HG03039 (cell line): ENCODE measurements at regions not wholly inside any gene's neighbourhood (a gene's known extent, or its start where the extent isn't known, plus 50 kb on each side); places are given as distances from the start of the nearest gene placed in this dataset.

Experiments
- ATAC-seq: cut with Tn5 transposase; IDR thresholded peaks from one replicate; pipeline ENCODE4 v1.9.1; 2021; ENCODE audit warnings: mild to moderate bottlenecking, moderate library complexity; ENCODE audit not compliant: unreplicated experiment

GRCh38 chr18:64663086-64663485, 514.2 kb upstream of the LINC00305 start:
- ATAC-seq: no peak

DNA sequence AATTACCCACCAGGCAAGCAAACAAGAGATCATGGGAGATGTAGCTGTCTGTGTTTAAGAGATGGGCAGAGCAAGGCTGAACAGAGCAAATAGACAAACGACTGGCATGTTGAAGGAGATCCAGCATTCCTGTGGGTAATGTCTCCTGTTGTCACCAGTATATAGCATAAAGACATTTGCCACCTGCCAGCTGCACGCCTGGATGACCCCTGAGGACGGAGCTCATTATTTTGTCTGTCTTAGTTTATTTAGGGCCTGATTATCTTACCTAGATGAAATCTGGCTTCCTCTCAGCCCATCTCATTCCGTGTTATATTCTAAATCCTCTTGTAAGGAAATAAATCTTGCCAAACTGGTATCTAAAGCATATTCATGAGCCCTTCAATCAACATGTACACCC, 510.3 kb upstream of the LINC00305 start:
- ATAC-seq: no peak

- ATAC-seq: no peak
Observed at GRCh38 chr18:64653068-64653467, 504.2 kb upstream of the LINC00305 start.

GRCh38 chr18:64650068-64650467, 501.2 kb upstream of the LINC00305 start:
- ATAC-seq: no peak

DNA sequence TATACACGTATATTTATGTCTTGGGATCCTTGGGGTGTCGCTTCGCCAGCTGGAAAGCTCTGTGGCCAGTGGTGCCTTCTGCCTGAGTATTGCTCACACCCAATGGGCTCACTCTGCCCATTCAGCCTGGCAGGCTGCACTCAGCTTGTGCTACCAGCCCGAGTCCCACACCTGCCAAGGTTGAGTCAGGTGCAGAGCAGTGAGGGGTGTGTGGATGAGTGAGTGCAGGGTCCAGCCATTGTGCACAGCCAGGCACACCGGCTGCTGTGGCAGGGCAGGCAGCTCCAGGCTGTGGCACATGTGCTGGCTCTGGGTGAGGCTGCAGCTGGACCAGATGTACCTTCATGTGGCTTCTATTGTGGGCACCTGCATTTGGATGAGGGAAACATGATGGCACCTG, 496.9 kb upstream of the LINC00305 start:
- no peak for ATAC-seq

DNA sequence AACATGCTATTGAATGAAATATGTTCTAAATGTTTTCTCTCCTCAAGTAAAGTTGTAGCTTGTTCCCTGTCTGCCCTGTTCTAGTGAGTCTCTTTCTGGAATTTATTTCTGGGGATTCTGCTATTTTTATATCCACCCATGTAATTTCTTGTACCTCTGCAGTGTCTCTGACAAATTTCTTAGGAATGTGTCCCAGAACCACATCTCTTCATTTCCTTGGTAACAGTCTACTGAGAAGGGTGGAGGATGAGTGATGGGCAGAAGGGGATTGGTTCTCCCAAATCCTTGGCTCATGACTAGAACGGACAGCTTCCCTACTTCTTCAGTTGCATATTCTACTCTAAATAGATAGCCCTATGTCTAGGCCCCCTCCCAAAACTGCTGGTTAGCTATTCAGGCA, 490.6 kb upstream of the LINC00305 start:
- ATAC-seq: no peak

- no peak for ATAC-seq
Observed at GRCh38 chr18:64620971-64621560, 472.2 kb upstream of the LINC00305 start.

GRCh38 chr18:64618390-64618789, 469.5 kb upstream of the LINC00305 start:
- no peak for ATAC-seq

GRCh38 chr18:64615021-64615420, 466.1 kb upstream of the LINC00305 start:
- ATAC-seq: no peak

- no peak for ATAC-seq
Observed at GRCh38 chr18:64614446-64614845, 465.6 kb upstream of the LINC00305 start.

GRCh38 chr18:64592246-64592645, 443.4 kb upstream of the LINC00305 start:
- no peak for ATAC-seq

DNA sequence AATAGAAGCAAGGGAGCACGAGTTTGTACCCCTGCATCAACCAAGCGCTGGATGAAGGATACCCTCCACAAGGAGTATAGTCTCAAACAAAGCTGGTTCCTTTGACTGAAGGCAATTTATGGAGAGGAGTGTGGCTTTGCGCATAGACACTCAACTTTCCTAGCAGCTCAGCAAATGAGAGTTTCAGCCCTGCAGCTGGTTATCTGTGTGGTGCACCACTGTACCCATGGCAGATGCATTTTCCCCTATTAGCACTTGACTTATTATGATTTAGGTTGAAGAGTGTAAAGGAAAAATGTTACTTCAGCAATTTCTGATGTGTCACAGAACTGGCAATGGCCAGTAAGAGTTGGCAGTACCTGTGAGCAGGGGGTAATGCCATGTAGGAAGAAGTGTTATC, 440.1 kb upstream of the LINC00305 start:
- no peak for ATAC-seq

DNA sequence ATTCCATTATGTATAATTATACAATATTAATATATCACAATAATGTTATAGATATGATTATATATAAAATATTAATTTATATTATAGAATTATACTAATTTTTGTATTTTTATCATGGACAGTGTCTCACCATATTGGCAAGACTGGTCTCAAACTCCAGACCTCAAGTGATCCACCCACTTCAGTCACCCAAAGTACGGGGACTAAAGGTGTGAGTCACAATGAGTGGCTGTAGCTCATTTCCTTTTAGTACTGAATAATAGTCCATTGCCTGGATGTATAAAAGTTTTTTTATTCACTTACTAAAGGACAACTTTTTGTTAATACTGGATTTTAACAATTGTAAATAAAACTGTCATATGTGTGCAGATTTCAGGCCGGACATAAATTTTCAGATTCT, 417.6 kb upstream of the LINC00305 start:
- no peak for ATAC-seq

GRCh38 chr18:64562651-64563050, 413.8 kb upstream of the LINC00305 start:
- ATAC-seq: no peak

- ATAC-seq: no peak
Observed at GRCh38 chr18:64546451-64546850, 397.6 kb upstream of the LINC00305 start.

- ATAC-seq: no peak
Observed at GRCh38 chr18:64539847-64540246, 391.0 kb upstream of the LINC00305 start.

DNA sequence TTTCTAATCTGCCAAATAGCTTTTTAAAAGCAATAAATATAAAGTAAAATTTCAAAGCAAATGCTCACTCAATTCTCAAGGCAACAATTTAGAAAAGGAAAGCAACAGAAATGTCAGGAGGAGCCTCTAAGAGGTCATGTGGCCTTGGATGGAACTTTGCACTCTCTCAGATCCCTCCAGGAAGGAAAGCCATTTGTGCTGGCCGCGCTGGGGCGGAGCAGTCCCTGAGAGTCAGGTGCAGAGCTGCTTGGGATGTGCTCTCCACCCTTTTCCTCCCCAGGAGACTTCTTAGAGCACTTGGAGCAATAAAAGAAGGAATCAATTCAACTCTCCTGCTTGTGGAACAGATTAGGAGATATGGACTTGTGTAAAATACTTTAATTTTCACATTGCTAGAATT, 379.8 kb upstream of the LINC00305 start:
- no peak for ATAC-seq

GRCh38 chr18:64519201-64519600, 370.3 kb upstream of the LINC00305 start:
- ATAC-seq: no peak

DNA sequence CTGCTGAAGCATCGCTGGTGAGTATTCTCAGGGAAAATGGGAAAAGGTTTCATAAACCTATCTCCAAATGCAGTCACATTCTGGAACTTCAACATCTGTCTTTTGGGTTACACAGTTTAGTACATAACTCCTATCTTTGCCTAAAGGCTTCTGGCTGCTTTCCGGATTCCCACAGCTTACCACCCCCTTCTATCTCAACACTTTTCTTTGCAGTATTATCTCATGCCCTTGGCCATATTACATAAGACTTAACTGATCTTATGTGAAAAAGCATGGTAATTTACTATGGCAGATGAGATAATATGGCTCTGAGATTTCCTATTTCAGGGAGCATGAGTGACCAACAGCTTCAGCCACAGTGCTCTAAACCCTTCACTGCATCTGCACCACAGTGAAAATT, 369.3 kb upstream of the LINC00305 start:
- no peak for ATAC-seq

- no peak for ATAC-seq
Observed at GRCh38 chr18:64513401-64513800, 364.5 kb upstream of the LINC00305 start.

DNA sequence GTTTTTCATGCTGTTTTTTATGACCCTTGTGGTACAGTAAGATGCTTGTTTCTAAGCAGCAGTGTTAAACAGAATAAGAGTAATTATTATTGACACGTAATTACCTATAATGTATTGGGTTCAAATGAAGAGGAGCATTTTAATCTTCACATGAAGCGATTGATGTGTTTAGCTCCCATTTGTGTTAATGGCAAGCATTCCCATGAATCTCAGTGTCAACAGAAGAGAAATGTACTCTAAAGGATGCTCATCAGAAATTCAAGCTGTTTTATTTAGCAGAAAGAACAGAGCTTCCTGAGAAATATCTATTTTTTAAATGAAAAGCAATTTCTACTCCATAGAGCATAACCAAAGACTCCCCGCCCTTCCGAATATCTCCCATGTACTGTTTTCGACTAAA, 341.3 kb upstream of the LINC00305 start:
- ATAC-seq: no peak

- ATAC-seq: no peak
Observed at GRCh38 chr18:64488698-64489097, 339.8 kb upstream of the LINC00305 start.

DNA sequence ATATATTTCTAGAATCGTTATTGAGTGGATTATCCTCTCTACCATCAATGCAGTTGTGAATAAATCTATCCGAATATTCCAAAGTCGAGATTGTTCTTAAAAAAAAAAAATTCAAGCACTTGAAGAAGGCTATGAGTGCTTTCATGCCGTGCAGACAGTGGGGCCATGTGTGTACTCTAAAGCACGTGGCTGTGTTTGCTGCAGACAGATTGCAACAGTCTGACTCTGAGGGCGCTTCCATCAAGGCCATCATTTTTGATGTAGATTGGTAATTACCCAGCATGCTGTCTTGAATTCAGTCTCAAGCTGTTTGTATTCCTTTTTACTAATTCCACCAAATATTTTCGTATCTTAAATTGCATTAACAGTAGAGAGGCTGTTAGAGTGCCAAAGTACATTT, 325.9 kb upstream of the LINC00305 start:
- ATAC-seq: no peak

GRCh38 chr18:64474255-64474654, 325.4 kb upstream of the LINC00305 start:
- ATAC-seq: no peak
